Body of pancreas (tissue), 4 donors: ENCODE measurements at regions not wholly inside any gene's neighbourhood (a gene's known extent, or its start where the extent isn't known, plus 50 kb on each side); places are given as distances from the start of the nearest gene placed in this dataset.

Experiments
- CTCF ChIP-seq, 7 experiments: fragments of 450-650 bp in 4 of 7; fragments of 200-600 bp in 3 of 7; sonication (generic) in 3 of 7; IDR thresholded peaks; one replicate each; pipeline ENCODE4 v1.5.1; 2016 to 2019; ENCODE audit warnings: antibody characterized with exemption in 7 of 7
- POLR2A ChIP-seq, 3 donors: fragments of 450-650 bp; IDR thresholded peaks; one replicate each; pipeline ENCODE4 v1.6.1; 2016; ENCODE audit warnings: antibody characterized with exemption in 3 of 3, mild to moderate bottlenecking in 2 of 3

- TF ChIP-seq CTCF (IDR thresholded peaks at IDR 0.05) (no peak), POLR2A (IDR thresholded peaks at IDR 0.05) (no peak)
These were observed 503.4 kb upstream of the NECTIN3 start for GRCh38 chr3:110568246-110568645.
